Panc1 (cell line): ENCODE measurements at regions not wholly inside any gene's neighbourhood (a gene's known extent, or its start where the extent isn't known, plus 50 kb on each side); places are given as distances from the start of the nearest gene placed in this dataset.
A peak's percentile ranks its signal among the peaks of the same experiment; 100 is the strongest.

Source experiments
- ATAC-seq: fragments of 200-7000 bp; cut with Tn5 transposase; 2 replicates; pipeline ENCODE4 v1.9.1; 2020; ENCODE audit warnings: mild to moderate bottlenecking, moderate library complexity
- BruUV-seq: library from RNA; stranded (reverse); fragments of 400-500 nt; replicated peaks from 2 replicates; lab custom pipeline; 2021; lab: Mats Ljungman, UMichigan
- CTCF ChIA-PET: fragments of 300-600 bp; sonication (Branson Sonifier 250); formaldehyde crosslinking; loops from one replicate; lab custom pipeline; 2022; ENCODE audit warnings: antibody characterized with exemption; lab: Charles Lee
- POLR2A ChIA-PET: fragments of 300-600 bp; sonication (Branson Sonifier 250); formaldehyde crosslinking; loops from one replicate; lab custom pipeline; 2022; ENCODE audit warnings: antibody characterized with exemption; lab: Charles Lee
- DNase-seq: peaks from one replicate; pipeline ENCODE4 v3.0.0-alpha.2; 2010; ENCODE audit warnings: low read depth, low spot score
- H3K27ac ChIP-seq: 2 replicates; pipeline ENCODE4 v1.5.1; 2011; ENCODE audit warnings: mild to moderate bottlenecking, low read length, inconsistent platforms
- H3K27me3 ChIP-seq: fragments of 200-500 bp; sonication (Bioruptor generic); 2 replicates; pipeline ENCODE4 v1.6.0; 2014; ENCODE audit warnings: low read length, inconsistent platforms; ENCODE audit not compliant: control insufficient read depth, insufficient read depth
- H3K36me3 ChIP-seq: fragments of 200-500 bp; sonication (Bioruptor generic); 2 replicates; pipeline ENCODE4 v1.5.1; 2014; ENCODE audit warnings: inconsistent platforms, mild to moderate bottlenecking, low read length, moderate library complexity; ENCODE audit not compliant: control insufficient read depth, insufficient read depth
- H3K4me1 ChIP-seq: 2 replicates; pipeline ENCODE4 v1.5.1; 2011; ENCODE audit warnings: inconsistent platforms, mild to moderate bottlenecking, low read length, moderate library complexity; ENCODE audit not compliant: control insufficient read depth, insufficient read depth
- H3K4me3 ChIP-seq, 2 experiments: 2 replicates each; pipeline ENCODE4 v1.5.1; 2011 to 2012; ENCODE audit warnings: low read depth in 2 of 2, low read length in 2 of 2, mild to moderate bottlenecking in 2 of 2, inconsistent platforms in 1 of 2, moderate library complexity in 1 of 2
- H3K9me3 ChIP-seq: fragments of 200-500 bp; sonication (Bioruptor generic); 2 replicates; pipeline ENCODE4 v1.5.1; 2014; ENCODE audit warnings: low read depth, mild to moderate bottlenecking, inconsistent platforms, low read length, moderate library complexity; ENCODE audit not compliant: control insufficient read depth, insufficient read depth
- POLR2AphosphoS5 ChIP-seq: IDR thresholded peaks from 2 replicates; pipeline ENCODE4 v1.6.1; 2012; ENCODE audit warnings: mild to moderate bottlenecking, low read depth, low read length, moderate library complexity
- REST ChIP-seq, 2 experiments: IDR thresholded peaks; 2 replicates each; pipeline ENCODE4 v1.6.1; 2011 to 2012; ENCODE audit warnings: low read depth in 2 of 2, control low read depth in 1 of 2, low read length in 1 of 2, mild to moderate bottlenecking in 1 of 2, moderate library complexity in 1 of 2; ENCODE audit not compliant: insufficient read depth in 1 of 2
- SIN3A ChIP-seq: IDR thresholded peaks from 2 replicates; pipeline ENCODE4 v1.6.1; 2012; ENCODE audit warnings: low read depth, mild to moderate bottlenecking, low read length, moderate library complexity, borderline replicate concordance; ENCODE audit not compliant: insufficient read depth
- TCF7L2 ChIP-seq: IDR thresholded peaks from 2 replicates; pipeline ENCODE4 v1.6.1; 2011; ENCODE audit warnings: mild to moderate bottlenecking, low read depth, low read length, inconsistent platforms
- in situ Hi-C: cut with HindIII; loops from 2 replicates; pipeline ENCODE4 v1.10.0; 2016; ENCODE audit warnings: low sequenced_read_pairs, low pct_unique_long_range_greater_than_20kb
- intact Hi-C: fragments of 100-400 bp; cut with micrococcal nuclease; formaldehyde crosslinking; loops from one replicate; pipeline ENCODE4 v1.10.0; 2022; ENCODE audit not compliant: unreplicated experiment
- TF ChIP-seq, protein P1 (sequence below): fragments of 450-650 bp; IDR thresholded peaks from 2 replicates; pipeline ENCODE4 v1.5.1; 2017; ENCODE audit warnings: mild to moderate bottlenecking

GRCh38 chr17:77410470-77410869, 269.7 kb downstream of the SEC14L1 start:
- no peak for TF ChIP-seq POLR2AphosphoS5
- TF ChIP-seq REST (IDR thresholded peaks at IDR 0.05; ENCODE audit: insufficient read depth in 1 of 2, low read depth in 2 of 2, low read length in 1 of 2): no peak
- no peak for TF ChIP-seq TCF7L2
- H3K4me1 ChIP-seq: peaks cover 62% of the 10 kb centered on the region
- TSS peak; percentile 33 for BruUV-seq
- POLR2A ChIA-PET: interaction anchor here (0.7 to 1.1 kb wide), 2 partner anchors 15 to 25 kb away, joined by 4 to 7 read pairs; no protein-coding TSS in a partner anchor
- in situ Hi-C loops (no loop called here), intact Hi-C loops (no loop called here)
- DNase-seq (no peak), ATAC-seq (no peak)
- no peaks in the 10 kb centered on the region for H3K9me3 ChIP-seq
- H3K4me3 ChIP-seq: no peak overlapping the region
- H3K27ac ChIP-seq: no peak overlapping the region; the same call in 1 of the 2 replicates
- H3K27me3 ChIP-seq: no peaks in the 10 kb centered on the region
- CTCF ChIA-PET: no interaction called here
- H3K36me3 ChIP-seq: no peaks in the 10 kb centered on the region

DNA sequence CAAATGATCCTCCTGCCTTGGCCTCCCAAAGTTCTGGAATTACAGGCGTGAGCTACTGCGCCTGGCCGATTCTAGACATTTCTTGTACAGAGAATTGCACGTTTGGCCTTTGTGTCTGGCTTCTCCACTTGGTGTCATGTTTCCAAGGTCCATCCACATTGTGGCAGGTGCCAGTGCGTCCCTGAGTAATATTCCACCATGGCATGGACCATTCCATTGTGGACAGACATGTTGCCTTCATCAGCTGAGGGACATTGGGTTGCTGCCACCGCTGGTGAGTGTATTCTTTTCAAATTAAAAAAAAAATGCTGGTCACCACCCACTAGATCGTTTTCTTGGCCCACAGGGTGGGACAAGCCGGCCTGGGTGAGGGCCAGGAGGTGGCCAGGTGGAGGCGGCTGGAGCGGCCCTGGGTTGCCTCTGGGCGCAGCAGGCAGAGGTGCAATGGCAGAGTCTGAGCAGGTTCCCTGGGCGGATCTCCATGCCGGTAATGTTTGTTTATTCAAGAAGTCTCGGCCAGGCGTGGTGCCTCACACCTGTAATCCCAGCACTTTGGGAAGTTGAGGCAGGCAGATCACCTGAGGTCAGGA, 274.1 kb downstream of the SEC14L1 start:
- H3K27me3 ChIP-seq: no peaks in the 10 kb centered on the region
- peaks cover 61% of the 10 kb centered on the region for H3K4me1 ChIP-seq
- H3K27ac ChIP-seq: no peak overlapping the region
- ATAC-seq (no peak), DNase-seq (no peak)
- BruUV-seq: no TSS peak
- CTCF ChIA-PET: interaction anchor here (0.6 kb wide), 1 partner anchor 11 kb away, joined by 9 read pairs; no protein-coding TSS in a partner anchor
- H3K36me3 ChIP-seq: no peaks in the 10 kb centered on the region
- no peaks in the 10 kb centered on the region for H3K9me3 ChIP-seq
- no peak overlapping the region for H3K4me3 ChIP-seq
- in situ Hi-C loops: no loop called here
- intact Hi-C loops: no loop called here
- POLR2A ChIA-PET: no interaction called here
- no peak for TF ChIP-seq POLR2AphosphoS5
- no peak for TF ChIP-seq REST (IDR thresholded peaks at IDR 0.05; ENCODE audit: insufficient read depth in 1 of 2, low read depth in 2 of 2, low read length in 1 of 2)
- TF ChIP-seq, protein P1, sequence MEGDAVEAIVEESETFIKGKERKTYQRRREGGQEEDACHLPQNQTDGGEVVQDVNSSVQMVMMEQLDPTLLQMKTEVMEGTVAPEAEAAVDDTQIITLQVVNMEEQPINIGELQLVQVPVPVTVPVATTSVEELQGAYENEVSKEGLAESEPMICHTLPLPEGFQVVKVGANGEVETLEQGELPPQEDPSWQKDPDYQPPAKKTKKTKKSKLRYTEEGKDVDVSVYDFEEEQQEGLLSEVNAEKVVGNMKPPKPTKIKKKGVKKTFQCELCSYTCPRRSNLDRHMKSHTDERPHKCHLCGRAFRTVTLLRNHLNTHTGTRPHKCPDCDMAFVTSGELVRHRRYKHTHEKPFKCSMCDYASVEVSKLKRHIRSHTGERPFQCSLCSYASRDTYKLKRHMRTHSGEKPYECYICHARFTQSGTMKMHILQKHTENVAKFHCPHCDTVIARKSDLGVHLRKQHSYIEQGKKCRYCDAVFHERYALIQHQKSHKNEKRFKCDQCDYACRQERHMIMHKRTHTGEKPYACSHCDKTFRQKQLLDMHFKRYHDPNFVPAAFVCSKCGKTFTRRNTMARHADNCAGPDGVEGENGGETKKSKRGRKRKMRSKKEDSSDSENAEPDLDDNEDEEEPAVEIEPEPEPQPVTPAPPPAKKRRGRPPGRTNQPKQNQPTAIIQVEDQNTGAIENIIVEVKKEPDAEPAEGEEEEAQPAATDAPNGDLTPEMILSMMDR: no peak
- TF ChIP-seq TCF7L2: no peak
- TF ChIP-seq SIN3A: no peak
